ENCODE measurements at regions not wholly inside any gene's neighbourhood (a gene's known extent, or its start where the extent isn't known, plus 50 kb on each side); places are given as distances from the start of the nearest gene placed in this dataset.

DNA sequence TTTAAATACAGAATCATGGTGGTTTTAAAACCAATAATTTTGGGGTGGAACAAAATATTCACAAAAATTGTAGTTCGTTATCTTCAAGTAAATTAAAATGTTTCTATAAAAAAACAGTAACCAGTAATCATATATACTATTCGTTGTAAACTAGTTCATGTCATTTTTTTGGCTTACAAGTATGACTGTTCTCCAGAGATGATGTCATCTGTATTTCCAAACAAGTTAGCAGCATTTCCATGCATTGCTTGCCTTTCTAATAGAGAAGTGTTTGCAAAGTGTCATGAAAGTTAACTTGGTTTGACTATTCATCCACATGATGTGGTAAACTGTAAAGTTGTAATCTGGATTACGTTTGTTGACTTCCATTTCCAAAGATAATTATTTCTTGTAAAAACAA is 717.9 kb upstream of the ADAMTS16 start:
- no peaks in the 10 kb centered on the region for H3K27me3 ChIP-seq (ENCODE audit: insufficient read depth, low read depth)

DNA sequence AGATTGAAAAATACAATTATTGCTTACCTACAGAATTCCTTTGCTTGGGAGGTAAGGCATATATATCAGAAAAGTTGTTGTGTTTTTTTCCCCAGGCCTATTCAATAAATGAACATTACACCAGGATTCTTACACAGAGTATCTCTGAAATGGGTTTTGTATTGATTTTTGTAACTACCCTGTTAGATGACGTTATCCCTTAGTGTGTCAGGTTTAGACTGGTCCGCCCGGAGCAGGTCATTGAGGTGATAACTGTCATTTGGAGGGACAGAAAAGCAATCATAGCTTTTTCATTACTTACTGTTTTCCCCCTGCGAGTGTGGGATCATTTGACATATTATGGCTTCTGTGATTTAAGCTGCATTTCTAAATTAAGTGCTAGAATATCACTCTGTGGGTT is 715.2 kb upstream of the ADAMTS16 start:
- no peak overlapping the region for H3K4me3 ChIP-seq (IDR thresholded peaks at IDR 0.05; ENCODE audit: insufficient read depth, low read depth, low read length)
- H3K4me1 ChIP-seq (ENCODE audit: low read depth, poor library complexity, severe bottlenecking), result no peaks in the 10 kb centered on the region
- no peaks in the 10 kb centered on the region for H4K20me1 ChIP-seq (ENCODE audit: insufficient read depth)
- H3K36me3 ChIP-seq (ENCODE audit: insufficient read depth), result no peaks in the 10 kb centered on the region
- no peaks in the 10 kb centered on the region for H3K27me3 ChIP-seq (ENCODE audit: insufficient read depth, low read depth)
- H3K9ac ChIP-seq, result no peak overlapping the region
- no peak overlapping the region for H3K4me2 ChIP-seq
- no peak overlapping the region for H2AFZ ChIP-seq (ENCODE audit: low read depth)
- no peak overlapping the region for H3K27ac ChIP-seq
- H3K79me2 ChIP-seq (ENCODE audit: insufficient read depth, low read depth), result no peaks in the 10 kb centered on the region
- TF ChIP-seq, protein P1, sequence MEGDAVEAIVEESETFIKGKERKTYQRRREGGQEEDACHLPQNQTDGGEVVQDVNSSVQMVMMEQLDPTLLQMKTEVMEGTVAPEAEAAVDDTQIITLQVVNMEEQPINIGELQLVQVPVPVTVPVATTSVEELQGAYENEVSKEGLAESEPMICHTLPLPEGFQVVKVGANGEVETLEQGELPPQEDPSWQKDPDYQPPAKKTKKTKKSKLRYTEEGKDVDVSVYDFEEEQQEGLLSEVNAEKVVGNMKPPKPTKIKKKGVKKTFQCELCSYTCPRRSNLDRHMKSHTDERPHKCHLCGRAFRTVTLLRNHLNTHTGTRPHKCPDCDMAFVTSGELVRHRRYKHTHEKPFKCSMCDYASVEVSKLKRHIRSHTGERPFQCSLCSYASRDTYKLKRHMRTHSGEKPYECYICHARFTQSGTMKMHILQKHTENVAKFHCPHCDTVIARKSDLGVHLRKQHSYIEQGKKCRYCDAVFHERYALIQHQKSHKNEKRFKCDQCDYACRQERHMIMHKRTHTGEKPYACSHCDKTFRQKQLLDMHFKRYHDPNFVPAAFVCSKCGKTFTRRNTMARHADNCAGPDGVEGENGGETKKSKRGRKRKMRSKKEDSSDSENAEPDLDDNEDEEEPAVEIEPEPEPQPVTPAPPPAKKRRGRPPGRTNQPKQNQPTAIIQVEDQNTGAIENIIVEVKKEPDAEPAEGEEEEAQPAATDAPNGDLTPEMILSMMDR (conservative IDR thresholded peaks at IDR 0.05; ENCODE audit: low read depth, low read length), result no peak

More for the DNA sequence above, 717.9 kb upstream of the ADAMTS16 start:
- Histone ChIP-seq H3K36me3 (ENCODE audit: insufficient read depth) (no peaks in the 10 kb centered on the region), H3K79me2 (ENCODE audit: insufficient read depth, low read depth) (no peaks in the 10 kb centered on the region), H3K4me3 (IDR thresholded peaks at IDR 0.05; ENCODE audit: insufficient read depth, low read depth, low read length) (no peak overlapping the region), H4K20me1 (ENCODE audit: insufficient read depth) (no peaks in the 10 kb centered on the region), H3K4me2 (no peak overlapping the region), H3K4me1 (ENCODE audit: low read depth, poor library complexity, severe bottlenecking) (no peaks in the 10 kb centered on the region), H2AFZ (ENCODE audit: low read depth) (no peak overlapping the region), H3K27ac (no peak overlapping the region), H3K9ac (no peak overlapping the region)
- TF ChIP-seq, protein P1 (conservative IDR thresholded peaks at IDR 0.05; ENCODE audit: low read depth, low read length), result no peak

DNA sequence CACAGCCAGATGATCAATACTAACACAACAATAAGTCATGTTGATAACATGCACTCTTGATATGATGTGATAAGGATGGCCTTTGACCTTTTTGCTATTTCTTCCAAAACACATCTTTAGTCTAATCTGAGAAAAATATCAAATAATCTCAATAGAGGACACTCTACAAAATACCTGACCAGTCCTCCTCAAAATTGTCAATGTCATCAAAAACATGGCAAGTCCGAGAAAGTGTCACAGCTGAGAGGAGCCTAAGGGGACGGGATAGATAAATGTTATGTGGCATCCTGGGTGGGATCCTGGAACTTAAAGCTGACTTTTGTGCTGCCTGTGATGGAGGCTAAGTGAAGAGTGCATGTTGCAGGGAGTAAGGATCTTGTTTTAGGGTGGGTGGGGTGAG is 699.6 kb upstream of the ADAMTS16 start:
- Histone ChIP-seq H3K36me3 (ENCODE audit: insufficient read depth) (no peaks in the 10 kb centered on the region), H3K27ac (no peak overlapping the region)
- TF ChIP-seq, protein P1 (conservative IDR thresholded peaks at IDR 0.05; ENCODE audit: low read depth, low read length), result no peak

DNA sequence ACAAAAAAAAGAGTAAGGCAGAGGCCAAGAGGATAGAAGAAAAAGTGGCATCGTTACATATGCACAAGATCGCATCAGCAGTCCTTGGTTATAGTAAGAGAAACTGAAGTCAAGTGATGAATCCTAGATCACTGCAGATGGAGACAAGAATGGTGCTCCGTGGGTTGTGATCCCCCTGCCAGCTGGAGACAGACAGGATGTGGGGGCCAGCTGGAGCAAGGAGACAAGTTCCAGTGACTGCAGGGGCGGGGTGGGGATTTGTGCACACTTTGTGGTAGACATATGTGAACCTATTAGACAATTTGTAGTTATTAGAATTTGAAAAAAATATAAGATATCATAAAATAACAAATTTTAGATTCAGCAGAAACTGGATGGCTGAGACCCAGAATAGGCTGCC is 697.9 kb upstream of the ADAMTS16 start:
- H2AFZ ChIP-seq (ENCODE audit: low read depth), result no peak overlapping the region
- TF ChIP-seq, protein P1 (conservative IDR thresholded peaks at IDR 0.05; ENCODE audit: low read depth, low read length), result no peak
- no peak overlapping the region for H3K9ac ChIP-seq
- no peaks in the 10 kb centered on the region for H4K20me1 ChIP-seq (ENCODE audit: insufficient read depth)
- no peak overlapping the region for H3K4me3 ChIP-seq (IDR thresholded peaks at IDR 0.05; ENCODE audit: insufficient read depth, low read depth, low read length)
- H3K27me3 ChIP-seq (ENCODE audit: insufficient read depth, low read depth), result no peaks in the 10 kb centered on the region
- H3K4me2 ChIP-seq, result no peak overlapping the region
- no peak overlapping the region for H3K27ac ChIP-seq
- H3K4me1 ChIP-seq (ENCODE audit: low read depth, poor library complexity, severe bottlenecking), result no peaks in the 10 kb centered on the region
- no peaks in the 10 kb centered on the region for H3K79me2 ChIP-seq (ENCODE audit: insufficient read depth, low read depth)
- no peaks in the 10 kb centered on the region for H3K36me3 ChIP-seq (ENCODE audit: insufficient read depth)

More for the DNA sequence above, 699.6 kb upstream of the ADAMTS16 start:
- Histone ChIP-seq H3K4me2 (no peak overlapping the region), H3K9ac (no peak overlapping the region), H2AFZ (ENCODE audit: low read depth) (no peak overlapping the region), H3K27me3 (ENCODE audit: insufficient read depth, low read depth) (no peaks in the 10 kb centered on the region), H4K20me1 (ENCODE audit: insufficient read depth) (no peaks in the 10 kb centered on the region), H3K79me2 (ENCODE audit: insufficient read depth, low read depth) (no peaks in the 10 kb centered on the region), H3K4me3 (IDR thresholded peaks at IDR 0.05; ENCODE audit: insufficient read depth, low read depth, low read length) (no peak overlapping the region), H3K4me1 (ENCODE audit: low read depth, poor library complexity, severe bottlenecking) (no peaks in the 10 kb centered on the region)
